Endothelial cell of umbilical vein (primary cell): ENCODE measurements at regions not wholly inside any gene's neighbourhood (a gene's known extent, or its start where the extent isn't known, plus 50 kb on each side); places are given as distances from the start of the nearest gene placed in this dataset.
"Not testable (repeated sequence)": the region's sequence is repeated elsewhere in the genome, so short reads cannot be mapped to it uniquely, and the experiment has no call there.

ENCODE experiments used
- BruUV-seq: library from RNA; stranded (reverse); fragments of 400-500 nt; replicated peaks from 2 replicates; lab custom pipeline; 2021; lab: Mats Ljungman, UMichigan
- CTCF ChIA-PET: fragments of 300-600, 350-600 bp; sonication (Branson Sonifier 250); formaldehyde crosslinking; loops from one replicate; lab custom pipeline; 2021; ENCODE audit warnings: antibody characterized with exemption, inconsistent platforms; lab: Charles Lee
- POLR2A ChIA-PET: fragments of 300-600, 350-600 bp; sonication (Branson Sonifier 250); formaldehyde crosslinking; loops from one replicate; lab custom pipeline; 2021; ENCODE audit warnings: antibody characterized with exemption, inconsistent platforms; lab: Charles Lee
- DNase-seq: peaks from one replicate; pipeline ENCODE4 v3.0.0-alpha.2; 2011; ENCODE audit warnings: low read depth, low spot score
- FAIRE-seq: peaks from 2 replicates; lab custom pipeline; 2011; peaks lifted over from hg19 to GRCh38; lab: Jason Lieb, UNC
- H2AFZ ChIP-seq: 2 replicates; pipeline ENCODE4 v1.6.0; 2012; ENCODE audit warnings: low read depth, low read length, control low read depth, inconsistent platforms
- H3K27ac ChIP-seq: 2 replicates; pipeline ENCODE4 v1.5.1; 2011; ENCODE audit warnings: low read depth, mild to moderate bottlenecking, control low read depth, low read length, moderate library complexity; ENCODE audit not compliant: insufficient read depth
- H3K27me3 ChIP-seq, 2 experiments: 2 replicates each; pipeline versions ENCODE4 v1.6.0 to v1.6.1; 2011; ENCODE audit warnings: low read length in 2 of 2, mixed read lengths in 1 of 2; ENCODE audit not compliant: control insufficient read depth in 2 of 2, insufficient read depth in 2 of 2
- H3K36me3 ChIP-seq, 2 experiments: 2 replicates in 1 of 2; 3 replicates in 1 of 2; pipeline ENCODE4 v1.5.1; 2011; ENCODE audit warnings: low read length in 2 of 2, mild to moderate bottlenecking in 1 of 2, moderate library complexity in 1 of 2; ENCODE audit not compliant: control insufficient read depth in 2 of 2, insufficient read depth in 2 of 2; ENCODE audit errors: extremely low read depth in 1 of 2
- H3K4me1 ChIP-seq: 3 replicates; pipeline ENCODE4 v1.5.1; 2011; ENCODE audit warnings: mild to moderate bottlenecking, low read length; ENCODE audit not compliant: control insufficient read depth, insufficient read depth; ENCODE audit errors: extremely low read depth
- H3K4me2 ChIP-seq: 2 replicates; pipeline ENCODE4 v1.6.1; 2011; ENCODE audit warnings: low read length, control low read depth, mixed read lengths; ENCODE audit not compliant: insufficient read depth
- H3K4me3 ChIP-seq, 3 experiments: fragments of 200-600 bp in 1 of 3; sonication (generic), shearing (Covaris generic) in 1 of 3; replicated peaks in 1 of 3; 2 replicates each; pipeline ENCODE4 v1.5.1; 2011 to 2016; ENCODE audit warnings: control low read depth in 3 of 3, low read length in 3 of 3, mild to moderate bottlenecking in 2 of 3, inconsistent platforms in 1 of 3, low read depth in 1 of 3, moderate library complexity in 1 of 3; ENCODE audit not compliant: insufficient read depth in 1 of 3
- H3K79me2 ChIP-seq: 2 replicates; pipeline ENCODE4 v1.6.0; 2012; ENCODE audit warnings: low read length, inconsistent platforms; ENCODE audit not compliant: control insufficient read depth, insufficient read depth
- H3K9ac ChIP-seq: replicated peaks from 2 replicates; pipeline ENCODE3; 2011; ENCODE audit warnings: low read length, control low read depth; ENCODE audit not compliant: insufficient read depth; ENCODE audit errors: extremely low read depth
- H3K9me1 ChIP-seq: replicated peaks from 3 replicates; pipeline ENCODE4 v1.6.0; 2011; ENCODE audit warnings: mild to moderate bottlenecking, low read length; ENCODE audit not compliant: control insufficient read depth, insufficient read depth; ENCODE audit errors: extremely low read depth
- H3K9me3 ChIP-seq: replicated peaks from 2 replicates; pipeline ENCODE4 v1.5.1; 2012; ENCODE audit warnings: low read length, inconsistent platforms; ENCODE audit not compliant: control insufficient read depth, insufficient read depth
- H4K20me1 ChIP-seq: replicated peaks from 2 replicates; pipeline ENCODE3; 2011; ENCODE audit warnings: mild to moderate bottlenecking, low read length; ENCODE audit not compliant: control insufficient read depth, insufficient read depth; ENCODE audit errors: extremely low read depth
- dilution Hi-C: fragments of 300-500 bp; cut with MboI; formaldehyde crosslinking; loops from one replicate; pipeline ENCODE4 v1.15.0; 2019; ENCODE audit warnings: low sequenced_read_pairs; ENCODE audit not compliant: extremely low pct_ligation_motif_present
- intact Hi-C: fragments of 100-400 bp; cut with micrococcal nuclease; formaldehyde crosslinking; loops from one replicate; pipeline ENCODE4 v1.10.0; 2022

- intact Hi-C loops, H3K4me1 ChIP-seq, BruUV-seq, H2AFZ ChIP-seq, H3K36me3 ChIP-seq, DNase-seq, H3K79me2 ChIP-seq, CTCF ChIA-PET, H4K20me1 ChIP-seq, H3K9me1 ChIP-seq, H3K27ac ChIP-seq, dilution Hi-C loops, POLR2A ChIA-PET, H3K27me3 ChIP-seq, FAIRE-seq, H3K4me2 ChIP-seq, H3K4me3 ChIP-seq, H3K9ac ChIP-seq: not testable (repeated sequence)
- peaks cover 18% of the 10 kb centered on the region for H3K9me3 ChIP-seq
These were observed 140.5 kb downstream of the GOLGA6L6 start for GRCh38 chr15:20401058-20401457.

- H3K4me3 ChIP-seq, POLR2A ChIA-PET, H4K20me1 ChIP-seq, H3K9ac ChIP-seq, DNase-seq, H3K4me2 ChIP-seq, H3K27me3 ChIP-seq, intact Hi-C loops, FAIRE-seq, BruUV-seq, CTCF ChIA-PET, H3K27ac ChIP-seq, H3K36me3 ChIP-seq, H2AFZ ChIP-seq, H3K79me2 ChIP-seq, H3K9me1 ChIP-seq, H3K4me1 ChIP-seq, dilution Hi-C loops: not testable (repeated sequence)
- peaks cover 19% of the 10 kb centered on the region for H3K9me3 ChIP-seq
These were observed 142.9 kb downstream of the GOLGA6L6 start for GRCh38 chr15:20398680-20399079.

GRCh38 chr15:20388161-20388560 lies 153.4 kb downstream of the GOLGA6L6 start:
- H3K4me1 ChIP-seq, POLR2A ChIA-PET, intact Hi-C loops, H3K36me3 ChIP-seq, H2AFZ ChIP-seq, H3K79me2 ChIP-seq, H3K4me3 ChIP-seq, DNase-seq, dilution Hi-C loops, H3K27ac ChIP-seq, H4K20me1 ChIP-seq, H3K27me3 ChIP-seq, FAIRE-seq, CTCF ChIA-PET, H3K9me1 ChIP-seq, H3K4me2 ChIP-seq, BruUV-seq, H3K9ac ChIP-seq: not testable (repeated sequence)
- H3K9me3 ChIP-seq: peaks cover 22% of the 10 kb centered on the region
